GM18502 (cell line): ENCODE measurements at regions not wholly inside any gene's neighbourhood (a gene's known extent, or its start where the extent isn't known, plus 50 kb on each side); places are given as distances from the start of the nearest gene placed in this dataset.

ENCODE experiments used
- ATAC-seq: cut with Tn5 transposase; IDR thresholded peaks from one replicate; pipeline ENCODE4 v1.9.1; 2021; ENCODE audit warnings: mild to moderate bottlenecking; ENCODE audit not compliant: unreplicated experiment, poor library complexity

DNA sequence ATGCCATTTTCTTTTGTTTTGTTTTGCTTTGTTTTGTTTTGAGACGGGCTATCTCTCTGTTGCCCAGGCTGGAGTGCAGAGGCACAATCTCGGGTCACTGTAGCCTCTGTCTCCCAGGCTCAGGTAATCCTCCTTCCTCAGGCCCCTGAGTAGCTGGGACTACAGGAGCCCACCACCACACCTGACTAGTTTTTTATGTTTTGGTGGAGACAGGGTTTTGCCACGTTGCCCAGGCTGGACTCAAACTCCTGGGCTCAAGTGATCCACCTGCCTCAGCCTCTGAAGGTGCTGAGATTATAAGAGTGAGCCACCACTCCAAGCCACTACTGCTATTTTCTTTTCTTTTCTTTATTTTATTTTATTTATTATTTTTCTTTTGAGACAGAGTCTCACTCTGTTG lies 54.0 kb upstream of the S1PR3 start:
- no peak for ATAC-seq

DNA sequence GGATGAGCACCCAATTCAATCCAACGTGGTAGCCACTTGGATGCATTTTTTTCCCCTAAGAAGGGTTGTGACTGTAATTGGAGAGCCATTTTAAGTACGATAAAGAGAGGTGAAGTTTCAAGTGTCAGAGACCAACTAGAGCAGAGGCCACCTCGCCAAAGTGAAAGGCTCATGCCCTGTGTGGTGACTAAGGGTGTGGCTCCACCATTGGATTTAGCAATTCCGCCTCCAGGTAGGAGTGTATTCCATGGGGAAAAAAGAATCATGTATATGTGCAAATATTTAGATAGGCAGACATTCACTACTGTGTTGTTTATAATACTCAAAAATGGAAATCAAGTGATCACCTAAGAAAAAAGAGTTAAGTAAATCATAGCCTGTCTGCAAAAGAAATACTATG lies 53.1 kb upstream of the S1PR3 start:
- ATAC-seq, result no peak
